ENCODE measurements at regions not wholly inside any gene's neighbourhood (a gene's known extent, or its start where the extent isn't known, plus 50 kb on each side); places are given as distances from the start of the nearest gene placed in this dataset.

DNA sequence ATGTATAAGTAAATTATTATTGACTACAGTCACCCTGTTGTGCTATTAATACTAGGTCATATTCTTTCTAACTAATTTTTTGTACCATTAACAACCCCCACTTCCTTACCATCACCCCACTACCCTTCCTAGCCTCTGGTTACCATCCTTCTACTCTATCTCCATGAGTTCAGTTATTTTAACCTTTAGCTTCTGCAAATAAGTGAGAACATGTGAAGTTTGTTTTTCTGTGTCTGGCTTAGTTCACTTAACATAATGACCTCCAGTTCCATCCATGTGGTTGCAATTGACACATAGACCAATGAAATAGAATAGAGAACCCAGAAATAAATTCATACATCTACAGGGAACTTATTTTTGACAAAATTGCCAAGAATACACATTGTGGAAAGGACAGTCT, 55.4 kb upstream of the CHRNB4 start:
- Histone ChIP-seq H3K4me2 (no peak overlapping the region), H3K79me2 (replicated peaks; ENCODE audit: insufficient read depth) (no peaks in the 10 kb centered on the region), H3K27ac (ENCODE audit: low read depth) (no peak overlapping the region), H3K4me1 (ENCODE audit: insufficient read depth) (no peaks in the 10 kb centered on the region), H3K9me2 (ENCODE audit: insufficient read depth) (no peaks in the 10 kb centered on the region), H3K4me3 (no peak overlapping the region), H3K36me3 (ENCODE audit: insufficient read depth) (no peaks in the 10 kb centered on the region), H3K27me3 (ENCODE audit: insufficient read depth) (no peaks in the 10 kb centered on the region), H4K20me1 (replicated peaks; ENCODE audit: insufficient read depth) (no peaks in the 10 kb centered on the region), H2AFZ (no peak overlapping the region), H3F3A (replicated peaks; ENCODE audit: low read depth) (no peaks in the 10 kb centered on the region)
- Mint-ChIP-seq H3K4me1 (peaks cover 12% of the 10 kb centered on the region; the same call in 2 of the 3 replicates), H3K27me3 (ENCODE audit: insufficient read depth, low read depth, poor library complexity) (no peaks in the 10 kb centered on the region), H3K9me3 (no peaks in the 10 kb centered on the region), H3K27ac (no peak overlapping the region), H3K36me3 (ENCODE audit: low read depth) (no peaks in the 10 kb centered on the region), H3K4me3 (no peak overlapping the region)
- TF ChIP-seq JUNB (IDR thresholded peaks at IDR 0.05; ENCODE audit: unreplicated experiment) = no peak
- TF ChIP-seq CREB1 (CRISPR knock-in tag; IDR thresholded peaks at IDR 0.05; ENCODE audit: low read depth) = no peak
- TF ChIP-seq REST (IDR thresholded peaks at IDR 0.05; ENCODE audit: unreplicated experiment) = no peak
- TF ChIP-seq POLR2AphosphoS5 (IDR thresholded peaks at IDR 0.05; ENCODE audit: low read depth) = no peak
- no peak for TF ChIP-seq EZH2phosphoT487 (IDR thresholded peaks at IDR 0.05; ENCODE audit: unreplicated experiment)
- TF ChIP-seq ETS1 (IDR thresholded peaks at IDR 0.05) = no peak
- no peak for TF ChIP-seq ZNF331 (CRISPR knock-in tag; IDR thresholded peaks at IDR 0.05; ENCODE audit: low read depth)
- TF ChIP-seq, protein P1, sequence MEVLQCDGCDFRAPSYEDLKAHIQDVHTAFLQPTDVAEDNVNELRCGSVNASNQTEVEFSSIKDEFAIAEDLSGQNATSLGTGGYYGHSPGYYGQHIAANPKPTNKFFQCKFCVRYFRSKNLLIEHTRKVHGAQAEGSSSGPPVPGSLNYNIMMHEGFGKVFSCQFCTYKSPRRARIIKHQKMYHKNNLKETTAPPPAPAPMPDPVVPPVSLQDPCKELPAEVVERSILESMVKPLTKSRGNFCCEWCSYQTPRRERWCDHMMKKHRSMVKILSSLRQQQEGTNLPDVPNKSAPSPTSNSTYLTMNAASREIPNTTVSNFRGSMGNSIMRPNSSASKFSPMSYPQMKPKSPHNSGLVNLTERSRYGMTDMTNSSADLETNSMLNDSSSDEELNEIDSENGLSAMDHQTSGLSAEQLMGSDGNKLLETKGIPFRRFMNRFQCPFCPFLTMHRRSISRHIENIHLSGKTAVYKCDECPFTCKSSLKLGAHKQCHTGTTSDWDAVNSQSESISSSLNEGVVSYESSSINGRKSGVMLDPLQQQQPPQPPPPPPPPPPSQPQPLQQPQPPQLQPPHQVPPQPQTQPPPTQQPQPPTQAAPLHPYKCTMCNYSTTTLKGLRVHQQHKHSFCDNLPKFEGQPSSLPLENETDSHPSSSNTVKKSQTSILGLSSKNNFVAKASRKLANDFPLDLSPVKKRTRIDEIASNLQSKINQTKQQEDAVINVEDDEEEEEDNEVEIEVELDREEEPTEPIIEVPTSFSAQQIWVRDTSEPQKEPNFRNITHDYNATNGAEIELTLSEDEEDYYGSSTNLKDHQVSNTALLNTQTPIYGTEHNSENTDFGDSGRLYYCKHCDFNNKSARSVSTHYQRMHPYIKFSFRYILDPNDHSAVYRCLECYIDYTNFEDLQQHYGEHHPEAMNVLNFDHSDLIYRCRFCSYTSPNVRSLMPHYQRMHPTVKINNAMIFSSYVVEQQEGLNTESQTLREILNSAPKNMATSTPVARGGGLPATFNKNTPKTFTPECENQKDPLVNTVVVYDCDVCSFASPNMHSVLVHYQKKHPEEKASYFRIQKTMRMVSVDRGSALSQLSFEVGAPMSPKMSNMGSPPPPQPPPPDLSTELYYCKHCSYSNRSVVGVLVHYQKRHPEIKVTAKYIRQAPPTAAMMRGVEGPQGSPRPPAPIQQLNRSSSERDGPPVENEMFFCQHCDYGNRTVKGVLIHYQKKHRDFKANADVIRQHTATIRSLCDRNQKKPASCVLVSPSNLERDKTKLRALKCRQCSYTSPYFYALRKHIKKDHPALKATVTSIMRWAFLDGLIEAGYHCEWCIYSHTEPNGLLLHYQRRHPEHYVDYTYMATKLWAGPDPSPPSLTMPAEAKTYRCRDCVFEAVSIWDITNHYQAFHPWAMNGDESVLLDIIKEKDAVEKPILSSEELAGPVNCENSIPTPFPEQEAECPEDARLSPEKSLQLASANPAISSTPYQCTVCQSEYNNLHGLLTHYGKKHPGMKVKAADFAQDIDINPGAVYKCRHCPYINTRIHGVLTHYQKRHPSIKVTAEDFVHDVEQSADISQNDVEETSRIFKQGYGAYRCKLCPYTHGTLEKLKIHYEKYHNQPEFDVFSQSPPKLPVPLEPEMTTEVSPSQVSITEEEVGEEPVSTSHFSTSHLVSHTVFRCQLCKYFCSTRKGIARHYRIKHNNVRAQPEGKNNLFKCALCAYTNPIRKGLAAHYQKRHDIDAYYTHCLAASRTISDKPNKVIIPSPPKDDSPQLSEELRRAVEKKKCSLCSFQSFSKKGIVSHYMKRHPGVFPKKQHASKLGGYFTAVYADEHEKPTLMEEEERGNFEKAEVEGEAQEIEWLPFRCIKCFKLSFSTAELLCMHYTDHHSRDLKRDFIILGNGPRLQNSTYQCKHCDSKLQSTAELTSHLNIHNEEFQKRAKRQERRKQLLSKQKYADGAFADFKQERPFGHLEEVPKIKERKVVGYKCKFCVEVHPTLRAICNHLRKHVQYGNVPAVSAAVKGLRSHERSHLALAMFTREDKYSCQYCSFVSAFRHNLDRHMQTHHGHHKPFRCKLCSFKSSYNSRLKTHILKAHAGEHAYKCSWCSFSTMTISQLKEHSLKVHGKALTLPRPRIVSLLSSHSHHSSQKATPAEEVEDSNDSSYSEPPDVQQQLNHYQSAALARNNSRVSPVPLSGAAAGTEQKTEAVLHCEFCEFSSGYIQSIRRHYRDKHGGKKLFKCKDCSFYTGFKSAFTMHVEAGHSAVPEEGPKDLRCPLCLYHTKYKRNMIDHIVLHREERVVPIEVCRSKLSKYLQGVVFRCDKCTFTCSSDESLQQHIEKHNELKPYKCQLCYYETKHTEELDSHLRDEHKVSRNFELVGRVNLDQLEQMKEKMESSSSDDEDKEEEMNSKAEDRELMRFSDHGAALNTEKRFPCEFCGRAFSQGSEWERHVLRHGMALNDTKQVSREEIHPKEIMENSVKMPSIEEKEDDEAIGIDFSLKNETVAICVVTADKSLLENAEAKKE (CRISPR knock-in tag; IDR thresholded peaks at IDR 0.05) = no peak
- TF ChIP-seq NANOG (IDR thresholded peaks at IDR 0.05; ENCODE audit: borderline replicate concordance) = no peak
- DNase-seq (ENCODE audit: low spot score) (no peak), ATAC-seq (no peak)

Data from GM23338 (cell line).